ENCODE measurements at regions not wholly inside any gene's neighbourhood (a gene's known extent, or its start where the extent isn't known, plus 50 kb on each side); places are given as distances from the start of the nearest gene placed in this dataset.

- no peak for TF ChIP-seq POLR2A (IDR thresholded peaks at IDR 0.05; ENCODE audit: low read depth, low read length)
- no peak for TF ChIP-seq TAF1 (IDR thresholded peaks at IDR 0.05; ENCODE audit: low read depth, low read length)
- TF ChIP-seq POLR2AphosphoS5 (IDR thresholded peaks at IDR 0.05; ENCODE audit: low read depth, low read length): no peak
- no peak for TF ChIP-seq PAX5 (IDR thresholded peaks at IDR 0.05; ENCODE audit: insufficient read depth, low read length, severe bottlenecking)
- TF ChIP-seq SPI1 (IDR thresholded peaks at IDR 0.05; ENCODE audit: low read depth, low read length): no peak
- no peak for TF ChIP-seq POU2F2 (IDR thresholded peaks at IDR 0.05; ENCODE audit: low read depth, low read length)
Measured at GRCh38 chr4:117831060-117831683, 203.1 kb upstream of the NDST3 start.

Measured in GM12891 (cell line).